Adipose tissue (tissue), 3 donors: ENCODE measurements at regions not wholly inside any gene's neighbourhood (a gene's known extent, or its start where the extent isn't known, plus 50 kb on each side); places are given as distances from the start of the nearest gene placed in this dataset.

Source experiments
- H3K27ac ChIP-seq: one replicate; pipeline ENCODE4 v1.5.1; 2013; ENCODE audit warnings: low read depth, low read length
- WGBS, 3 donors: extraction: QIAGEN DNeasy Blood & Tissue Kit; methylation state at CpG; one replicate each; pipeline ENCODE4 v1.1.7; 2013; 5-methylcytosine and 5-hydroxymethylcytosine counted together
- donor health status: healthy with polysubstance abuse.
- donor health status: Bipolar disorder and iron deficiency.
- donor health status: healthy.

- 63 to 75% (median 67%) methylated on average over 16 of the region's 16 CpGs for WGBS, 3 donors
These were observed 367.4 kb upstream of the TNRC6C start for GRCh38 chr17:77590951-77591735.

GRCh38 chr17:77592106-77592865 is 366.2 kb upstream of the TNRC6C start:
- 63 to 83% (median 75%) methylated on average over 13 of the region's 13 CpGs for WGBS, 3 donors

More at GRCh38 chr17:77590951-77591735, 367.4 kb upstream of the TNRC6C start:
- no peak overlapping the region for H3K27ac ChIP-seq

GRCh38 chr17:77593081-77593480 is 365.4 kb upstream of the TNRC6C start:
- no peak overlapping the region for H3K27ac ChIP-seq
- 80 to 93% (median 87%) methylated on average over 5 of the region's 5 CpGs for WGBS, 3 donors

More at GRCh38 chr17:77592106-77592865, 366.2 kb upstream of the TNRC6C start:
- no peak overlapping the region for H3K27ac ChIP-seq

- H3K27ac ChIP-seq = no peak overlapping the region
- 61 to 79% (median 72%) methylated on average over 7 of the region's 7 CpGs for WGBS, 3 donors
These were observed 363.9 kb upstream of the TNRC6C start for GRCh38 chr17:77594416-77595209.

- 62 to 80% (median 80%) methylated on average over 22 of the region's 22 CpGs for WGBS, 3 donors
- H3K27ac ChIP-seq = no peak overlapping the region
These were observed 361.7 kb upstream of the TNRC6C start for GRCh38 chr17:77596491-77597417.

- 71 to 93% (median 91%) methylated on average over 19 of the region's 19 CpGs for WGBS, 3 donors
- H3K27ac ChIP-seq = no peak overlapping the region
These were observed 360.9 kb upstream of the TNRC6C start for GRCh38 chr17:77597418-77598240.

GRCh38 chr17:77598241-77598620 is 360.3 kb upstream of the TNRC6C start:
- H3K27ac ChIP-seq = no peak overlapping the region
- 70 to 96% (median 95%) methylated on average over 4 of the region's 4 CpGs for WGBS, 3 donors

GRCh38 chr17:77599699-77600098 is 358.8 kb upstream of the TNRC6C start:
- no peak overlapping the region for H3K27ac ChIP-seq

- no peak overlapping the region for H3K27ac ChIP-seq
These were observed 358.2 kb upstream of the TNRC6C start for GRCh38 chr17:77600346-77600745.

GRCh38 chr17:77601054-77601979 is 357.2 kb upstream of the TNRC6C start:
- no peak overlapping the region for H3K27ac ChIP-seq
- WGBS, 3 donors = 52 to 62% (median 58%) methylated on average over 18 of the region's 18 CpGs

More at GRCh38 chr17:77600346-77600745, 358.2 kb upstream of the TNRC6C start:
- 79 to 97% (median 94%) methylated on average over 9 of the region's 9 CpGs for WGBS, 3 donors

GRCh38 chr17:77602062-77602746 is 356.3 kb upstream of the TNRC6C start:
- H3K27ac ChIP-seq = no peak overlapping the region
- WGBS, 3 donors = 59 to 71% (median 60%) methylated on average over 11 of the region's 11 CpGs

- WGBS, 3 donors = 75 to 88% (median 86%) methylated on average over 24 of the region's 24 CpGs
- H3K27ac ChIP-seq = peak overlapping the region; percentile 25
These were observed 355.4 kb upstream of the TNRC6C start for GRCh38 chr17:77602883-77603640.

GRCh38 chr17:77604301-77604972 is 354.1 kb upstream of the TNRC6C start:
- no peak overlapping the region for H3K27ac ChIP-seq
- 79 to 94% (median 88%) methylated on average over 15 of the region's 15 CpGs for WGBS, 3 donors

- 65 to 100% (median 94%) methylated on average over 3 of the region's 3 CpGs for WGBS, 3 donors
- no peak overlapping the region for H3K27ac ChIP-seq
These were observed 353.6 kb upstream of the TNRC6C start for GRCh38 chr17:77604973-77605313.
